ENCODE measurements at regions not wholly inside any gene's neighbourhood (a gene's known extent, or its start where the extent isn't known, plus 50 kb on each side); places are given as distances from the start of the nearest gene placed in this dataset.

DNA sequence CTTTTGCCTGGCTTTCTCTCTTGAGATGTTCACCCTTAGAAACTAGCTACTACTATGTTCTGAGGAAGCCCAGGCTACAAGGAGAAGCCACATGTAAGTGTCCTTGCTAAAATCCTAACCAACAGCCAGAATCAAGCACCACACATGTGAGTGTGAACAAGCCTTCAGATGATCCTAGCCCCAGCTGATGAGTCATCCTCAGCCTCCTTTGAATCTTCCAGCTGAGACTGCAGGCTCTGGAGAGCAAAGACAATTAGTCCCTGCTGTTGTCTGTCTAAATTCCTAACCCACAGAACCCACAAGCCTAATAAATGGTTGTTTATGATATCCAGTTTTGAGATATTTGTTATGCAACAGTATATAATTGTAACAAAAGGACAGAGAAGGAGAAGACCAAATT, 92.8 kb upstream of the TAC1 start:
- DNase-seq, result no peak

GRCh38 chr7:97659363-97660045, 72.4 kb upstream of the TAC1 start:
- no peak for DNase-seq

DNA sequence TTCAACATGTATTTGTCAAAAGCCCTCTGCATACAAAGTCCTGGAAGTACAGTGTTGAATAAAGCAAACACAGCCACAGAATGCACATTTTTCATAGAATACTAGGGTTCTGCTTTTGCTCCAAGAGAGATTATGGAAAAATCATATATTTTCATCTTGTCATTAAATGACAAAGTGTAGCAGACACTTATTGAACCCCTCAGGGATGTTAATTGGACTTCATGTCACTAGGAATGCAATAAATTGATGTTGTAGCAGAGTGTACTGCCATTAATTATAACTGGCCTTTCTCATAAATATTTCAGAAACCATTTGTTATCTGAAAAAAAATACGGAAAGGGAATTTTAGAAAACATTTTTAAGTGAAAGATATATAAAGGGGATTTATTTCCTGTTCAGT, 64.5 kb upstream of the TAC1 start:
- DNase-seq, result no peak

DNA sequence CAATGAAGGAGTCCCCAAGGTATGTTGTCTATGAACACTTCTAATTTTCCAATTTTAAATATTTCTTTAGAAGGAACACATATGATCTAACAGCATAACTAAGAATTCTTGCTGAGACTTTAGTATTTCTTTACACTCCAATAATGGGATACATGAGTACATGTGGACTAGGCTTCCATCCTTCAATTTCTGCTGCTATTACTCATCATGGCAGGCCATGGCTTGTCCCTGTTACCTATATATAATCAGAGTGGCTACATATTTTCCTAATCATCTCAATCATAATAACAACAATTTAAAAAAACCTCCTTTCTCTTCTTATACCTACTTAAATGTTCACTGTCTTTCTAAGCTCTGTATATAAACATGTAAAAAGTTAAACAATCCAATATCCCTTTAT, 60.3 kb upstream of the TAC1 start:
- DNase-seq, result no peak

DNA sequence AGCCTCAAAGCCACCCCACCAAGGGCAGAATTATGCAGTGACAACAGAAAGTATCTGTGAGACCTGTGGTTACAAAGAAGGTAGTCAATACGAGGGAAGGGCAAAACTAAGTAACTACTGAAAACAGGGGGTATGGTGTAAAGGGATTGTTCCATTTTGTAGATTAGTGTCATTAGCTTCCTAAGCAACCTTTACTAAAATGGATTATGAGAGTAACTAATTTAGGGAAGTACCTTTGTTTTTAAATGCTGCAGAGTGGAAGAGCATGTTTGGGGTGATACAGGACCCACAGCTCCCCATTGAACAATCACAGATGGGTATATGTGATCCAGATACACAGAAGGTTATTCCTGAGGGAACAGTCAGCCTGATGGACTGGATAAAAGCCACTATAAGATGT, 51.3 kb upstream of the TAC1 start:
- no peak for DNase-seq
